ENCODE measurements at regions not wholly inside any gene's neighbourhood (a gene's known extent, or its start where the extent isn't known, plus 50 kb on each side); places are given as distances from the start of the nearest gene placed in this dataset.
"Not testable (repeated sequence)": the region's sequence is repeated elsewhere in the genome, so short reads cannot be mapped to it uniquely, and the experiment has no call there.

DNA sequence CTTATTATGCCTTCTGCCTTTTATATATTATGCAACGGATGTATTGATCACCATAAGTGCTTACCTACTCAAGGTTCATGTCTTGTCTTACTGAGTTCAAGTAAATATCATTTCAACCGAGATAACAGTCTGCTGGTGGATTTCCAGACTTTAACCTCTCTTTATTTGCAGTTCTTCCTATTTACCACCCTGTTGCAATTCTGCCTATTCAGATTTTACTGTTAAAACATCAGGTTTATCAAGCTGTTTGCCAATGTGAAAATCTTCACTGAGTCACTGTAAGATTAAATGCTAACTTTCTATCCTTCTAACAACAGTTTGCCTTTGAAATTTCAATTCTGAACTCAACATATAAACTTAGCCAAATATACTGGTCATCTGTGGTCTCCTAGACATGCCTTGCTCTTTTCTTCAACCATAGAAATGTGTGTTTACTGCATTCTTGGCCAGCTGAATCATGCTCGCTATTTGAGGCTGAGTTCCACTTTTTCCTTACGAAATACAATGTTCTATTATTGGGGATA, 471.7 kb upstream of the RORB start:
- DNase-seq, result no peak

DNA sequence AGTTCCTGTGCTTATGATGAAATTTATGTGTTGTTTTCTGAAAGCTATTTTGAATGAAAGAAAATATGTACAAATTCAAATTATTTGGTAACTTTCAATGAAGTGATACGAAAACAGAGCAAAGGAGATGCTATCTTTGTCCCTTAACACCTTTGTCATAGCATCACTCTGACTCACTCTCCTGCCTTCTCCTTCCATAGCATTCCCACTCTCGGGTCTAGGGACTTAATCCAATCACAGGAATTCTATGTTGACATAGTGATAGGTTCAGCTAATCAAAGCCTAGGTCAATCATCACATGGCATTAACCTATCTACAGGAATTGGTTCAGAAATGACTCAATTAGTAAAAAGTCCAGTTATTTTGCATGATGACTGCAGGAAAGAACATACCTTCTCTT, 464.7 kb upstream of the RORB start:
- no peak for DNase-seq

DNA sequence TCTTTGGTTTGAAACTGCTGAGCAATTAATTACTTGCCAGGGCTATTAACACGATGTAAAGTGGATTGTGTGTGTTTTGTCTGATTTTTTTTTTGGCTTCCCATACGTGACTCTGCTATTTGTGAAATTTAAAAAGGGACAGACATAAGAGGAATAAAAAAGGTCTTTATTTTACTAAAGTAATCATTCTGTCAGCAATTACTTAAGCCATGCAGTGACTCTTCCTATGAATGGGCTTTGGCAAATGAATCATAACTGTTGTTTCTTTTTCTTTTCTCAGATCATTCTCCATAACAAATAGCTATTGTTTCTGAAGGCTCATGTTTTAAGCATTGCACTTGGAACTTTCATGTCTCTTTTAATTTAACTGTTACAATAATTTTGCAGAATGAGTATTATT, 461.3 kb upstream of the RORB start:
- DNase-seq, result no peak

DNA sequence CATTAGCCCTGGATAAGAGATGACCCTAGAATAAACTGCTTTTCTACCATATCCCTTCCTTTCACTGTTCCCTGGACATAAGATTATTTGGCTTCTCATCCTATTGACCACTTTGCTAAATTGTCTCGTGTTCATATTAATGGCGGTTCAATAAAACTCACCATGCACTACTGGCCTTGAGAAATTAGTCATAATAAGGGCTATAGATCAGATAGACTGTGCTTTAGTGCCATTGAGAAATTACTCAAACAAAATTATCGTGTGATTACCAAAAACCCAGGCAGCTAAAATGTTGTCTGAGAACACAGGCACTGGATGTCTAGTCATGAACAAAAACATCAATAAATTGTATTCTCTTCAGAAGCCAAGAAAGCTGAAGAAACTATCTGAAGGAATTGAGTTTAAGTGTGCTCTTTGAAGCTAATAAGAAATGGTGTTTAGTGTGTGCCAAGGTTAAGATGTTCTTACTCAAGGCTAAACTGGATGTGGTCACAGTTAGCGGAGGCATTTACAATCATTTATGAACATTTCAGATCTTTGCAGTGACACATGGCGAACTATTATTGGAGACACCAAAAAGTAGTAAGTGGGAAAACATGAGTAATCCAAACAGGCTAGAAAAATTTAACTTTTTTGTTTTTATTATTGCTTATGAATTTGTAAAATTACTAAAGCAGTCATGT, 460.4 kb upstream of the RORB start:
- DNase-seq, result no peak

DNA sequence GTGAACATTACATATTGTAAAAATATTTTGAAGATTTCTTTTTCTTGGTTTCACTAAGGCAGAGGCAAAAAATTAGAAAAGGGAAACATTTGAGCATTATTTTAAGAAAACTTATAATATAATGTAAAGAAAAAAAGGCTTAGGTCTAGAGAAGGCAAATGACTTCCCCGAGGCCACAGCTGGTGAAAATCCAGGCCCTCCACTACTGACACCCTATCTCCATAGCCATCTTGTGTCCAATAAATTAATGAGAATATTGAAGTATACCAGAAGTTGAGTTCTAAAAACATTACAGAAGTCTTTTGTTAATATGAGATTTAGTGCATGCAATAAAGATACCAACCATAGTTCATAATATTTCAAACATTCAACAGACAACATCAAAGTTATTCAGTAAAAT, 459.9 kb upstream of the RORB start:
- no peak for DNase-seq

DNA sequence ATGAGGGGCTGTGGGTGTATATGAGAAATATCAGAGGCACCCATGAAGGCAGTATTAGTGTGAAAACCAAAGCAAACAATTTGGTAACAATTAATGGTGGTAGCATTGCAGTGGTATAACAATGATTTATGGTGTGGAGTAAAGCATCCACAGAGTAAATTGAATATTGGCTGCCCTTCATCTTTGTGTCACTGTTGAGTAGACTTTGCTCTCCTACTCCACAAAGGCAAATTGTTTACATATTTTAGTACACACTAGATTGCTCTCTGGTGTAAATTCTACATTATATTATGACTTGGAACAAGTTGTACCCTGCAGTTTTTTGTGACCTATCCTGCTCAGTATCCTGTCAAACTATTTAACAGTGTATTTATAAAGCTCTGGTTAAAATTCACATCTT, 455.5 kb upstream of the RORB start:
- DNase-seq, result no peak

DNA sequence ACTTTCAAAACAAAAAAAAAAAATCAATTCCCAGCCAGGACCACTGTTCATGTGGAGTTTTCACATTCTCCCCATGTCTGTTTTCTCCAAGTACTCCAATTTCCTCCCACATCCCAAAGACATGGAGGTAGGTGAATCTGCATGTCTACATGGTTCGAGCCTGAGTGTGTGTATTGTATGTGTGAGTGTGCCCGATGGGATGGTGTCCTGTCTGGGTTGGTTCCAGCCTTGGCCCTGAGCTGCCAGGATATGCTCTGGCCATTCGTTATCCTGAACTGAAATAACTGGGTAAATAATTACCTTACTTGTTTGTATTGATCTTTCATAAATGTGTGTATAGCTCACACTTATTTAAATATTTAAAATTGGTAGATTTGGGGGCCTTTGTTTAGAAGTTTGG, 452.3 kb upstream of the RORB start:
- DNase-seq, result no peak

DNA sequence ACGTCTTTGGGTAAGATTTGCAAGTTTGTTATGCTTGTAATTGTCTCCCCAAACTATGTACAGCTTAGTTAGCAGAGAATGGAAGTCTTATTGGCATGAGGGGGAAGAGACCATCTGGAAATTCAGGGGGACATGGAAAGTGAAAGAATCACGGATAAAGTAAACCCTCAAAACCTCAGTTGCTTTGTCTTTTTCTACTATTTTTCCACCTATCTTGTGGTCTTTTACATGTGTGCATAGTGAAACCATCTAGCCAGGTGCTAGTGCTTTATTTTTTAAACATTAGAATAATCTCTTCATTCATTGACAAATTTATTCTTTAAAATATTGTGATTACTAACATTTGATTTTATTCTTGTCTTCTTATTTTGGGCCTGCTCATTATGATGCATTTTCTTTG, 441.1 kb upstream of the RORB start:
- DNase-seq, result no peak

DNA sequence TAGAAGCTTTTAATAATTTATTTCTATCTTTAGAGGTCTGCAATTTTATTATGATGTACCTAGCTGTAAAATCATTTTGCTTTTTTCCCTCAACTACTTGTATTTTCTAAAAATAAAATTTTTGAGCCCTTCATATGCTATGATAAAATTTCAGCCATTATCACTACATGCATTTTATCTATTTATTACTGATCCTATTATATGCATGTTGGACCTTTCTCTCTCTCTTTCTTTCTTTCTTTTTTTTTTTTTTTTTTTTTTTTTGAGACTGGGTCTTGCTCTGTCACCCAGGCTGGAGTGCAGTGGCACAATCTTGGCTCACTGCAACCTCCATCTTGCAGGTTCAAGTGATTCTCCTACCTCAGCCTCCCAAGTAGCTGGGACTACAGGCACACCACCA, 440.1 kb upstream of the RORB start:
- not testable (repeated sequence) for DNase-seq

DNA sequence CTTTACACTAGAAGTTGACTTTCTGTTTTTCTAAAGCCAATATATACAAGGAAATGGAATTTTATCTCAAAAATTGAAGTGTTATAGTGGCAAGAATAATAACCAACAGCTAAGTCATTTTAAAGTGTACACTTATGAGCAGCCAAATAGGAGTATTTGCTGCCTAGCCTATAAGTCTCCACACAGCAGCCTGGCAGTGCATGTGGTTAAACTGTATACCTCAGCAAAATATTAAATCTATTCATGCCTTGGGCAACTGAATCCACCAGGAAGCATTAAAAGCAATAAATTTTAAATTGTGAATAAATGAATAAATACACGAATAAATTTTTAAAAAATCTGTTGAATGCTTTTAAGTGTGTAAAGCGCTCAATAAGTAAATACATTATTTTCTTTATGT, 432.4 kb upstream of the RORB start:
- no peak for DNase-seq

DNA sequence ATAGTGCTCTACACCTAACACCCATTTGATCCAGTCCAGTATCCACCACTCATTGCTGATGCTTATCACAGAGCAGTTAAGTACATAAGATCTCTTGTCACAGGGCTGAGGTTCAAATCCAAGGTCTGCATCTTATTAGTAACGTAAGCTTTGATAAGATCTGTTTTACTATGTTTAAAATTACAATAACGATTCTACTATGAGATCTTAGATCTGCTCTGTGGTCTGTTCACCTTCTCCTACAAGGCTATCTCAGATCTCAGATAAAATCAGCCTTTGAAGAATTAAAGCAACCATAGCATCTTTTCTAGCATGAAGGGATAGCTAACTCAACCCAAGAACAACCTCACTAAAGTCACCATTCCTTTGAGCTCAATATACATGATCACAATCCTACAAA, 431.0 kb upstream of the RORB start:
- no peak for DNase-seq

DNA sequence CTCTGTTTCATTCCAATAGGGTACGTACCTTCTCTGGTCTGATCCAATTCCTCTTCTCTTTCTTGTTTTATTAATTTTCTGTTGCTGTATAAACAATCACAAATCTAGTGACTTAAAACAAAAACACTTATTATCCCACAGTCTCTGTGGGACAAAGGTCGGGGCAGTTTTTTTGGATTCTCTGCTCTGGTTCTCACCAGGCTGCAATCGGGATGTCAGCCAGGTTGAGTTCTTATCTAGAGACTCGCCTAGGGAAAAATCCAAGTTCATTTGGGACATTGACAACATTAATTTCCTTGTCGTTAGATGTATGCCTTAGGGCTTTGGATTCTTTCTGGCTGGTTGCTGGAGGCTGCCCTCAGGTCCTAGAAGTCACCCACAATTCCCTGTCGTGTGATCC, 430.5 kb upstream of the RORB start:
- no peak for DNase-seq

DNA sequence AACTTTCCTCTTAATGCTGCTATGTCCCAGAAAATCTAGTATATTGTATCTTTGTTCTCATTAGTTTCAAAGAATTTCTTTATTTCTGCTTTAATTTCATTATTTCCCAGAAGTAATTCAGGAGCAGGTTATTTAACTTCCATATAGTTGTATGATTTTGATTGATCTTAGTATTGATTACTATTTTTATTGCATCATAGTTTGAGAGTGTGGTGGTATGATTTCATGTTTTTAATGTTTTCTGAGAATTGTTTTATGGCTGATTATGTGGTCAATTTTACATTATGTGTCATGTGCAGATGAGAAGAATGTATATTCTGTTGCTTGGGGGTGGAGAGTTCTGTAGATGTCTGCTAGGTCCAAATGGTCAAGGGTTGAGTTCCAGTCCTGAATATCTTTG, 425.6 kb upstream of the RORB start:
- no peak for DNase-seq

DNA sequence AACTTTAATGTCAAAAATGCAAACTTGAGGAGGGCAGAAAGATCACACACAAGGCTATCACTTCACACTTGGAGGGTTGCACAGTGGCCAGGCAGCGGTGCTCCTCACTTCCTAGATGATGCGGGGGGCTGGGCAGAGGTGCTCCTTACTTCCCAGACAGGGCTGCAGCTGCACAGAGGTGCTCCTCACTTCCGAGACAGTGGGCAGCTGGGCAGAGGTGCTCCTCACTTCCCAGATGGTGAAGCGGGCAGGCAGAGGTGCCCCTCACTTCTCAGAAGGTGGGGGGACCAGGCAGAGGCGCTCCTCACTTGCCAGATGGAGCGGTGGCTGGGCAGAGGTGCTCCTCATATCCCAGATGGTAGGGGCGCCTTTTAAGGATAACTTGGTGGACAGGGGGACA, 423.2 kb upstream of the RORB start:
- no peak for DNase-seq

DNA sequence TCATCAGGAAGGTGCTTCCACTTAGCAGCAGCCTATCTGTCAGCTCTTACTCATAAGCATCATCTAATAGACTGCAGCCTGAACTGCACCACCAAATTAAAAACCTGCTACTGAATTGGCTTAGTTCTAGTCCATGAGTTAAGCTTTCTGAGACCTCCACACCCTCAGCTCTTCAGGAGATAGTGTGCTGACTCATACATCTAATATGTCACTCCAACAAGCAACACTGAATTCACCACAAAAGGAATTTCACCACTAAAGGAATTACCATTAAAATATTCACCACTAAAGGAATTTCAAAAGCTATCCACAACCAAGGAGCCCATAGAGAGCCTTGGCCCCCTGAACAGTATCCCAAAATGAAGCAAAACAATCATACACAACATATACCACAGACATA, 418.5 kb upstream of the RORB start:
- DNase-seq, result no peak

DNA sequence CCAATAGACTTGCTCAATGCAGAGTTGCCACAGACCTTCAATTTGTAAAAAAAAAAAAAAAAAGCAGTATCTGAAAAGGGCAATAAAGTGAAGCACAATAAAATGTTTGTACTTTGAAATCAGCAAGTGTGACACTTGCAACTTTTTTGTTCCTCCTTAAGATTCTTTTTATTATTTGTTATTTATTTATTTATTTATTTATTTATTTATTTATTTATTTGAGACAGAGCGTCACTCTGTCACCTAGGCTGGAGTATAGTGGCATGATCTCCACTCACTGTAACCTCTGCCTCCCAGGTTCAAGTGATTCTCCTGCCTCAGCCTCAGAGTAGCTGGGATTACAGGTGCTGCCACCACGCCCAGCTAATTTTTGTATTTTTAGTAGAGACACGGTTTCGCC, 416.5 kb upstream of the RORB start:
- DNase-seq, result not testable (repeated sequence)

DNA sequence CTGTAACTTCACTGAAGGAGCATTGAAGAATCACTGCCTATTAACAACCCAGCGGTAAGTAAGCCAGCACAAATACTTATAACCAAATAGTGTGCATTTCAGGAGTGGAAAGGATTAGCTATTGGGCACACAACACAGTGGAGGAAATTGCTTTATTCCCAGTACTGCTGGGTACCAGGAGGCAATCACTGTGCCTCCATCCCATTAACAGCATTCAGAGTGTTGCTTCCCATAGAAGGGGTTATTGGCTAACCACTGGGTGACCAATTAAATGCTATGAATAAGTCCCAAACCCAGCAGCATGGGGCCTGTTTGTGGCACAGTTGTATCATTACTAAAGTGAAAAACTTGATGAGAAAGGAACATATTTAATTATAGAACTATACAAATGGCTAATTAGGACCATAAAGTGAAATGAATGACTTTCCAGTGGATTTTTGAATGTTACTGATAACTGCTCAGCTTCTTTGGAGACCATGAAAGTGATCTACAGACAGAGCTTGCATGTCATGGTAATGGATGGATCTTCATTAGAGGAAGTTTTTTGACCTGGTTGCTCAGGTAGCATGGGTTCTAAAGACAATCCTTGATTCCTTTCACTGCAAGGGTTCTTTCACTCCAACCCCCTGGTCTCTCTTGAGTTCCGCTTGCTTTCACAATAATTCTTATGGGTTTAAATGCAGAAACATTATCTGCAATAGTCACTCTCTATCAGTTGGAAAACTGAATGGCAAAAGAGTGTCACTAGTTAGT, 413.3 kb upstream of the RORB start:
- no peak for DNase-seq

DNA sequence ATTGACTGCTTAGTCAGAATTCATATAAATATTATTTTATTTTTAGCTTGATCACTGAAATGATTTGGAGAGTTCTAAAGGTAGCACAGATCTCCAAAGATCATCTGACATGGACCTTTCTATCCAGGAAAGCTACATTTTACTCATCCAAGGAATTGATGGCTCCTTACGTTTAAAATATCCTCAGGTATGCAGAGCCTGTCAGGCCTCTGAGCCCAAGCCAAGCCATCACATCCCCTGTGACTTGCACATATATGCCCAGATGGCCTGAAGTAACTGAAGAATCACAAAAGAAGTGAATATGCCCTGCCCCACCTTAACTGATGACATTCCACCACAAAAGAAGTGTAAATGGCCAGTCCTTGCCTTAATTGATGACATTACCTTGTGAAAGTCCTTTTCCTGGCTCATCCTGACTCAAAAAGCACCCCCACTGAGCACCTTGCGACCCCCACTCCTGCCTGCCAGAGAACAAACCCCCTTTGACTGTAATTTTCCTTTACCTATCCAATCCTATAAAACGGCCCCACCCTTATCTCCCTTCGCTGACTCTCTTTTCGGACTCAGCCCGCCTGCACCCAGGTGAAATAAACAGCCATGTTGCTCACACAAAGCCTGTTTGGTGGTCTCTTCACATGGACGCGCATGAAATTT, 411.6 kb upstream of the RORB start:
- not testable (repeated sequence) for DNase-seq

DNA sequence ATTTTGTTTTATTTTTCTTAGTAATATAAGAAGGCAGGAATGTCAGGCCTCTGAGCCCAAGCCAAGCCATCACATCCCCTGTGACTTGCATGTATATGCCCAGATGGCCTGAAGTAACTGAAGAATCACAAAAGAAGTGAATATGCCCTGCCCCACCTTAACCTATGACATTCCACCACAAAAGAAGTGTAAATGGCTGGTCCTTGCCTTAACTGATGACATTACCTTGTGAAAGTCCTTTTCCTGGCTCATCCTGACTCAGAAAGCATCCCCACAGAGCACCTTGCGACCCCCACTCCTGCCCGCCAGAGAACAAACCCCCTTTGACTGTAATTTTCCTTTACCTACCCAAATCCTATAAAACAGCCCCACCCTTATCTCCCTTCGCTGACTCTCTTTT, 406.2 kb upstream of the RORB start:
- not testable (repeated sequence) for DNase-seq

DNA sequence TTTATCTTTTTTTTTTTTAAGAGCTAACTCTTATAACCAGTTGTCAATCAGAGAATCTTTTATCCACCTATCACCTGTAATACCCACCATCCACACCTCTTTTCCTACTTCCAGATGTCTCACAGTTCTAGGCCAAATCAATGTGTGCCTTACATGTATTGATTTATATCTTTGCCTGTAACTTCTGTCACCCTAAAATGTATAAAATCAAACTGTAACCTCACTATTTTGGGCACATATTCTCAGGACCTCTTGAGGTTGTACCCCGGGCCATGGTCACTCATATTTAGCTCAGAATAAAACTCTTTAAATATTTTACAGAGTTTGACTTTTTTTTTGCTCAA, 404.7 kb upstream of the RORB start:
- no peak for DNase-seq

DNA sequence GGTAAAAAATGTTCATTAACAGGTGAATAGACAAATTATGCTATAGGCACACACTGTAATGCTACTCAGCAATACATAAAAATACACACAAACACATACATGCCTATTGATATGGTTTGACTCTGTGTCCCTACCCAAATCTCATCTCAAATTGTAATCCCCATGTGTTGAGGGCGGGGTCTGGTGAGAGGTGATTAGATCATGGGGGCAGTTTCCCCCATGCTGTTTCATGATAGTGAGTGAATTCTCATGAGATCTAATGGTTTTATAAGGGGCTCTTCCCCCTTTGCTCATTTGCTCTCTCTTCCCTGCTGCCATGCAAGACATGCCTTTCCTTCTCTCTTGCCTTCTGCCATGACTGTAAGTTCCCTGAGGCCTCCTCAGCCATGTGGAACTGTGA, 403.1 kb upstream of the RORB start:
- not testable (repeated sequence) for DNase-seq

DNA sequence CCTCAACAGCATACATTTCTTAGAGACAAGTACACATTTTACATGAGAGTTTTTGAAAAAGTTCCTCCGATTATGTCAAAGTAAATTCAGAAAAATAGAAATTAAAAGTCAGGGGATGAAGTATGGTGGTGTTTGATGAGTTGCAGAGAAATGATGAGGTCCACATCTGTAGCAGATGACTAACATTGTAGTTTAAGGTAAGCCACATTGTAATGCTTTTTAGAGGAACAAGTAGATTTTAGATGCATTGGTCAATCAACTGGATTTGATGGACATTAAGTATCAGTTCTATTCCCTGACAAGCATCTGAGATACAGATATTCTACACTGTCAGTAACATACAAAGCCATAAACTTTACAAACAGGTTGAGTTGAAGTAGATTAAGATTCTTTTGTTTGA, 402.4 kb upstream of the RORB start:
- no peak for DNase-seq

DNA sequence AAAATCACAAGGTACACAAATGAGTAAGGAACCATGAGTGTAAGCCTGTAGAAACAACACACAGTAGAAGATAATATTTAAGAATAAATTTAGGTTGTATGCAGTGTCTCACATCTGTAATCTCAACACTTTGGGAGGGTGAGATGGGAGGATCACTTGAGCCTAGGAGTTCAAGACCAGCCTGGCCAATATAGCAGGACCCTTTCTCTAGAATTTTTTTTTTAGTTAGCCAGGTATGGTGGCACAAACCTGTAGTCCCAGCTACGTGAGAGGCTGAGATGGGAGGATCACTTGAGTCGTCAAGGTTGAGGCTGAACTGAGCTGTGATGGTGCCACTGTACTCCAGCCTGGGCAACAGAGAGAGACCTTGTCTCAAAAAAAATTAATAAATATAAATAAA, 401.2 kb upstream of the RORB start:
- no peak for DNase-seq

DNA sequence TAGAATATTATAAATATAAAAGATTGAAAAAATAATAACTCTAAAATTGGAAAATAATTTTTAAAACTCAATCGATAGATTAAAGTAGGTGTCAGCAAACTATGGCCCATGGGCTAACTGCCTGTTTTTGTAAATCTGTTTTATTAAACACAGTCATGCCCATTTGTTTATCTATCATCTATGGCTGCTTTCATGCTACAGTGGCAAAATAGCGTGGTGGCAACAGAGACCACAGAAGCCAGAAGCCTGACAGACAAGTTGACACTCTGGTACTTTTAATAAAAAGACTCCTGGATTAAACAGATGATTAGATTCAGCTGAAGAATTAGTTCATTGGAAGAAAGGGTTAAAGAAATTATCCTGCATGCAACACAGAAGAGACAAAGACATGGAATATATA, 400.7 kb upstream of the RORB start:
- no peak for DNase-seq
